ENCODE measurements at regions not wholly inside any gene's neighbourhood (a gene's known extent, or its start where the extent isn't known, plus 50 kb on each side); places are given as distances from the start of the nearest gene placed in this dataset.

DNA sequence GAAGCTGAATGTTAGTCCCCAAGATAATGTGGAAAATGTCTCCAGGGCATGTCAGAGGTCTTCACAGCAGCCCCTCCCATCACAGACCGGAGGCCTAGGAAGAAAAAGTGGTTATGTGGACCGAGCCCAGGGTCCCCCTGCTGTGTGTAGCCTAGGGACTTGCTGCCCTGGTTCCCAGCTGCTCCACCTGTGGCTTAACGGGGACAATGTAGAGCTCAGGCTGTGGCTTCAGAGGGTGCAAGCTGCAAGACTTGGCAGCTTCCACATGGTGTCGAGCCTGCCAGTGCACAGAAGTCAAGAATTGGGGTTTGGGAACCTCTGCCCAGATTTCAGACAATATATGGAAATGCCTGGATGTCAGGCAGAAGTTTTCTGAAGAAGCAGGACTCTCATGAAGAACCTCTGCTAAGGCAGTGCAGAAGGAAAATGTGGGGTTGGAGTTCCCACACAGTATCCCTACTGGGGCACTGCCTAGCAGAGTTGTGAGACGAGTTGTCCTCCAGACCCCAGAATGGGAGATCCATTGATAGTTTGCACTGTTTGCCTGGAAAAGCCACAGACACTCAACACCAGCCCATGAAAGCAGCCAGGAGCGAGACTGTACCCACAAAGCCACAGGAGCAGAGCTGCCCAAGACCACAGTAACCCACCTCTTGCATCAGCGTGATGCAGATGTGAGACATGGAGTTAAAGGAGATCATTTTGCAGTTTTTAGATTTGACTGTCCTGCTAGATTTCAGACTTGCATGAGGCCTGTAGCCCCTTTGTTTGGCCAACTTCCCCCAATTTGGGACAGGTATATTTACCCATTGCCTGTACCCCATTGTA lies 204.9 kb downstream of the MRPL39 start:
- no peak overlapping the region for H3K4me2 ChIP-seq (ENCODE audit: insufficient read depth, low read length)
- no peaks in the 10 kb centered on the region for H3K36me3 ChIP-seq (ENCODE audit: control insufficient read depth in 2 of 2, extremely low read depth in 1 of 2, insufficient read depth in 2 of 2, low read length in 2 of 2)
- TF ChIP-seq GATA2 (IDR thresholded peaks at IDR 0.05; ENCODE audit: insufficient read depth, insufficient read length, low read depth, low read length) = no peak
- TF ChIP-seq EZH2 (IDR thresholded peaks at IDR 0.05; ENCODE audit: borderline replicate concordance, low read depth, low read length, severe bottlenecking) = no peak
- TF ChIP-seq, protein P1, sequence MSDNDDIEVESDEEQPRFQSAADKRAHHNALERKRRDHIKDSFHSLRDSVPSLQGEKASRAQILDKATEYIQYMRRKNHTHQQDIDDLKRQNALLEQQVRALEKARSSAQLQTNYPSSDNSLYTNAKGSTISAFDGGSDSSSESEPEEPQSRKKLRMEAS (IDR thresholded peaks at IDR 0.05; ENCODE audit: insufficient read depth, insufficient read length) = no peak
- TF ChIP-seq FOS (IDR thresholded peaks at IDR 0.05; ENCODE audit: borderline replicate concordance, insufficient read depth, low read length) = no peak
- TF ChIP-seq JUN (IDR thresholded peaks at IDR 0.05; ENCODE audit: borderline replicate concordance, insufficient read depth, insufficient read length, low read depth) = no peak
- no peak for TF ChIP-seq POLR2A (IDR thresholded peaks at IDR 0.05; ENCODE audit: low read depth, low read length)
- TF ChIP-seq POLR2AphosphoS5 (IDR thresholded peaks at IDR 0.05; ENCODE audit: insufficient read depth, low read depth, low read length) = no peak
- TF ChIP-seq MYC (IDR thresholded peaks at IDR 0.05; ENCODE audit: low read depth, low read length) = no peak
- TF ChIP-seq, protein P2, sequence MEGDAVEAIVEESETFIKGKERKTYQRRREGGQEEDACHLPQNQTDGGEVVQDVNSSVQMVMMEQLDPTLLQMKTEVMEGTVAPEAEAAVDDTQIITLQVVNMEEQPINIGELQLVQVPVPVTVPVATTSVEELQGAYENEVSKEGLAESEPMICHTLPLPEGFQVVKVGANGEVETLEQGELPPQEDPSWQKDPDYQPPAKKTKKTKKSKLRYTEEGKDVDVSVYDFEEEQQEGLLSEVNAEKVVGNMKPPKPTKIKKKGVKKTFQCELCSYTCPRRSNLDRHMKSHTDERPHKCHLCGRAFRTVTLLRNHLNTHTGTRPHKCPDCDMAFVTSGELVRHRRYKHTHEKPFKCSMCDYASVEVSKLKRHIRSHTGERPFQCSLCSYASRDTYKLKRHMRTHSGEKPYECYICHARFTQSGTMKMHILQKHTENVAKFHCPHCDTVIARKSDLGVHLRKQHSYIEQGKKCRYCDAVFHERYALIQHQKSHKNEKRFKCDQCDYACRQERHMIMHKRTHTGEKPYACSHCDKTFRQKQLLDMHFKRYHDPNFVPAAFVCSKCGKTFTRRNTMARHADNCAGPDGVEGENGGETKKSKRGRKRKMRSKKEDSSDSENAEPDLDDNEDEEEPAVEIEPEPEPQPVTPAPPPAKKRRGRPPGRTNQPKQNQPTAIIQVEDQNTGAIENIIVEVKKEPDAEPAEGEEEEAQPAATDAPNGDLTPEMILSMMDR (IDR thresholded peaks at IDR 0.05; ENCODE audit: extremely low read depth in 1 of 2, insufficient read depth in 1 of 2, low read depth in 1 of 2, low read length in 2 of 2) = no peak
- DNase-seq (ENCODE audit: low read depth, low spot score) (no peak), FAIRE-seq (no peak)
- no peaks in the 10 kb centered on the region for H3K4me1 ChIP-seq (ENCODE audit: control insufficient read depth, extremely low read depth, insufficient read depth, low read length)
- BruUV-seq (replicated peaks) = no TSS peak
- H3K27ac ChIP-seq (ENCODE audit: insufficient read depth, low read depth, low read length) = no peak overlapping the region
- H3K9ac ChIP-seq (replicated peaks; ENCODE audit: extremely low read depth, insufficient read depth, low read length) = no peak overlapping the region
- no peaks in the 10 kb centered on the region for H3K27me3 ChIP-seq (ENCODE audit: control insufficient read depth in 2 of 2, insufficient read depth in 2 of 2, low read length in 2 of 2)
- no peaks in the 10 kb centered on the region for H3K9me1 ChIP-seq (replicated peaks; ENCODE audit: control insufficient read depth, extremely low read depth, insufficient read depth, low read length)
- no peak overlapping the region for H3K4me3 ChIP-seq (replicated peaks in 1 of 3; ENCODE audit: insufficient read depth in 1 of 3, low read depth in 1 of 3, low read length in 3 of 3)
- H3K9me3 ChIP-seq (replicated peaks; ENCODE audit: control insufficient read depth, insufficient read depth, low read length) = no peaks in the 10 kb centered on the region
- H2AFZ ChIP-seq (ENCODE audit: low read depth, low read length) = no peak overlapping the region
- intact Hi-C loops (cut with micrococcal nuclease) (no loop called here), dilution Hi-C loops (cut with MboI; ENCODE audit: extremely low pct_ligation_motif_present, low sequenced_read_pairs) (no loop called here)
- CTCF ChIA-PET = no interaction called here
- no peaks in the 10 kb centered on the region for H3K79me2 ChIP-seq (ENCODE audit: control insufficient read depth, insufficient read depth, low read length)
- H4K20me1 ChIP-seq (replicated peaks; ENCODE audit: control insufficient read depth, extremely low read depth, insufficient read depth, low read length) = no peaks in the 10 kb centered on the region
- POLR2A ChIA-PET = no interaction called here

All from endothelial cell of umbilical vein (primary cell).